ENCODE measurements at regions not wholly inside any gene's neighbourhood (a gene's known extent, or its start where the extent isn't known, plus 50 kb on each side); places are given as distances from the start of the nearest gene placed in this dataset.

DNA sequence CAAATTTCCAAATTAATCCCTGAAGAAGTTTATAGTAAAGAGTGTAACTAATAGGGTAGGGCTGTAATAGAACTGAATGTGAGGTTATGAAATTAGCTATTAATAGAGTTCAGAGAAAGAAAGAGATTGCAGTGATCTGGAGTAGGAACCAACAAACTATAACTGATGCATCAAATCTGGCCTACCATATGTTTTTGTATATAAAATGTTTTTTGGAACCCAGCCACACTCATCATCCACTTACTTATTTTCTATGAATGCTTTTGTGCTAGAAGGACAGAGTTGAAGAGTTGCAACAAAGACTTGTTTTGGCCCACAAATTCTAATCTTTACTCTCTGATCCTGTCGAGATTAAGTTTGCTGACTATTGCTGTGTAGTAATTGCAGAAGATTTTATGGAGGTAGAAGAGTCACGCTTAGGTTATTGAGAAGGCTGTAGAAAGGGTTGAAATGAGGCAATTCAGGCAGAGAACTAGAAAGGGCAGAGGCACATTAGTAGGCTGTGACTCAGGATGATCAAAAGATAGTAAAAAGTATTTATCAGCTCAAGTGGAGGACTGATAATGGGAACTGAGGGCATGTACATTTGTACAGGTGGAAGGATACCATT is 298.7 kb upstream of the EMCN start:
- Histone ChIP-seq H4K20me1 (no peaks in the 10 kb centered on the region), H3K36me3 (no peaks in the 10 kb centered on the region), H3K4me2 (no peak overlapping the region), H3K9me3 (no peaks in the 10 kb centered on the region), H3K27ac (no peak overlapping the region), H3K9ac (no peak overlapping the region), H3K4me1 (no peaks in the 10 kb centered on the region), H3K4me3 (no peak overlapping the region), H3K27me3 (no peaks in the 10 kb centered on the region)
- TF ChIP-seq Cebpa-rat (IDR thresholded peaks at IDR 0.05): no peak

DNA sequence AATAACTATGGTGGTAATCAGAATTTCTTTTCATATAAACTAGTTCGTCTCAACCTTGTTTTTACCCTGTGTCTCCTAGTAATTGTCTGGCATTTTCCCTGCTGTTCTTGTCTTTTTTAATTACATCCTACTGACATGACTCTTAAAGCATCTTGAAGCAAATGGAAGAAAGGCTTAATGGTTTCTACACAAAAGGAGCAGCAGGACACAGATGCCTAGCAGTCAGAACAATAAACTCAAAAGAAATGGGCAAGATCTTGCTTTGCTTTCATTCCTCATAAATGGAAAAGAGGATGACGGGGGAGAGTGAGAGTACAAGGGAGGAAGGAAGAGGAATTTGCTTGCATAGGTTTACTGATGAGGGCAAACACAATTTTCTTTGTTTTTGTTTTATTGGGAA is 293.2 kb upstream of the EMCN start:
- Histone ChIP-seq H3K4me2 (no peak overlapping the region), H3K36me3 (no peaks in the 10 kb centered on the region), H3K27ac (no peak overlapping the region), H4K20me1 (no peaks in the 10 kb centered on the region), H3K4me3 (no peak overlapping the region), H3K27me3 (no peaks in the 10 kb centered on the region), H3K9me3 (no peaks in the 10 kb centered on the region), H3K9ac (no peak overlapping the region), H3K4me1 (no peaks in the 10 kb centered on the region)
- no peak for TF ChIP-seq Cebpa-rat (IDR thresholded peaks at IDR 0.05)

DNA sequence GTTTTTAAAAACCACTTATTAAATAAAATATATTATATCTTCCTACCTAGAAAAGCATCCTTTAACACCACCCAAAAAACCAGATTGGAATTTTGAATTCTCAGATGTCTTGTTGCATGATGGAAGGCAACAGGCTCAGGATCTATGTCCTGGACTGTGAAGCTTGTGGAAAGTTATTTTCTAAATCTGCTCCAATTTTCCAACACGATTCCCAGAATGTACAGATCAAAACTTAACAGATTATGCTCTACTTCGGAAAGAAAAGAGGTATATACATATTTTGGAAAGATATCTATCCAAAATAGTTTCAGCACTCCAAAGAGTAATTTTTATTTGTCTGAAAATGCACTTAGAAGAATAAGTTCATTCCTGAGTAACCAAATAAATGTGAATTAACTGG is 291.7 kb upstream of the EMCN start:
- H3K36me3 ChIP-seq: no peaks in the 10 kb centered on the region
- H3K27ac ChIP-seq: no peak overlapping the region
- no peaks in the 10 kb centered on the region for H3K9me3 ChIP-seq
- H3K9ac ChIP-seq: no peak overlapping the region
- no peak overlapping the region for H3K4me2 ChIP-seq
- no peaks in the 10 kb centered on the region for H3K4me1 ChIP-seq
- no peak for TF ChIP-seq Cebpa-rat (IDR thresholded peaks at IDR 0.05)
- H3K4me3 ChIP-seq: no peak overlapping the region
- no peaks in the 10 kb centered on the region for H3K27me3 ChIP-seq
- no peaks in the 10 kb centered on the region for H4K20me1 ChIP-seq

DNA sequence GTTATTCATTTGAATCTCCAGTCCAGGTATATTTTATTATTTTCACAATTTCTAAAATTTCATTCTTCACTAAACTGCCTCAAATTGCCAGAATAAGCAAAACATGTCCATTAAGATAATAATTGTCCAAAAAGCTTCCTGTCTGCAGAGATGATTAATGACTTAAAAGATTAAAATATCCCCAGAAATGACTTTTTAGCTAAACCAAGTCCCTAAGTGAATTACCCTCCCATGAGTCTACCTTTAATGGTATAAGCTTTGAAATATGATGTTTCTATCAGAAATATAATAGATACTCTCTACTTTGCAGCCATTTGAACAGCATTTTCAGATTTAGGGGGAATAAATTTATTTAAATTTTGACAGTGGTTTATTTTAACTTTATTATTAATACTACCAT is 289.2 kb upstream of the EMCN start:
- Histone ChIP-seq H4K20me1 (no peaks in the 10 kb centered on the region), H3K4me2 (no peak overlapping the region), H3K9me3 (no peaks in the 10 kb centered on the region), H3K9ac (no peak overlapping the region), H3K27me3 (no peaks in the 10 kb centered on the region), H3K27ac (no peak overlapping the region), H3K36me3 (no peaks in the 10 kb centered on the region), H3K4me1 (no peaks in the 10 kb centered on the region), H3K4me3 (no peak overlapping the region)
- TF ChIP-seq Cebpa-rat (IDR thresholded peaks at IDR 0.05): no peak

DNA sequence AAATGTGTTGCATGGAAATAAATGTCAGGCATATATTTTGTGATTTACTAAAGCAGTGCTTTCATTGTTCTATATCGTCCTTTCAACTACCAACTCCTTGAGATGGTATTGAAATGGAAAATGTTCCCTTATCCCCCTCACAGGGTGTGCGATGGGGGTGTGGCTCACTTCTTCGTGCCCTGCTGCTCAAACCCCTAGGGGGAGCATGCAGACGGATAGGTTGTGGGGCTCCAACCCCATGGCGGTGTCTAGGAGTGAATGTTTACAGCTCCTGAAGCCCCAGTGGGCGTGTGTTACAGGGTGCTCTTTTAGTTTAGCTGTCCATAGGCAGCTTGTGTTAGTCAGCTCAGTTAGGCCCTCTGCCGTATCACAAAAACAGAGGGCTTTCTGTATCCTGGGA is 287.7 kb upstream of the EMCN start:
- no peak for TF ChIP-seq Cebpa-rat (IDR thresholded peaks at IDR 0.05)
- Histone ChIP-seq H3K4me2 (no peak overlapping the region), H4K20me1 (no peaks in the 10 kb centered on the region), H3K9ac (no peak overlapping the region), H3K9me3 (no peaks in the 10 kb centered on the region), H3K27me3 (no peaks in the 10 kb centered on the region), H3K4me1 (no peaks in the 10 kb centered on the region), H3K4me3 (no peak overlapping the region), H3K36me3 (no peaks in the 10 kb centered on the region), H3K27ac (no peak overlapping the region)

DNA sequence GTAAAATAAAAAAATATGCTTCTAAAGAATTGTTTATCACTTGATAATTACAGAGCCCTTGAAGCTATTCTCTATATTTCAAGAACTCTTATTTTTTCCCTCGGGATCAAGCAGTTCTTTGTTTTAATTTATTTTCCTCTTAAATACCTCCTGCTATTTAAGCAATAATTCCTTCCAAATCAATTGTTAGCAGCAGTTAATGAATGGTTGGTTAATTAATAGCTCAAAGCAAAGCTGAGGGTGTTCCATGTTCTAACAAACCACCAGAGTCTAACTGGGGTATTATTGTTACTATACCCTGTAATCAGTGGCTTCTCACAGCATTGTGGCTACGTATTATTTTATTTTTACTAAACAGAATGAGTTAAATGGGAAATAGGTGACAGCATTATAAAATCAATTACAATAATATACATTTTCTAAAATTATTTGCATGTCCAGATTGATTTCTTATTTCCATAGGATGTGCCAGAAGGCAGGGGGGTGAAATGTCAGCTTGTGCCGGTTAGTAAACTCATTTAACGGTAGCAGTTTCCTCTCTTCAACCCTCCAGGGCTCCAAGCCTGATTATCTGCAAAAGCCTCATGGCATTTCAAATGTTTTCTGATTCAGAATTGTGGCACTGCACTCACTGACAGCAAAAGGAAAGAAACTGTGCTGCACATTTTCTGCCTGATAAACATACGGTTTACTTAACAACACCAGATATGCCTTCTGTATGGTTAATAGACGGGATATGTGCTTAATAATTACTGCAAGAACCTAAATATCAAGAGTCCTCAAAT is 286.9 kb upstream of the EMCN start:
- H3K4me1 ChIP-seq: no peaks in the 10 kb centered on the region
- no peak overlapping the region for H3K9ac ChIP-seq
- no peak overlapping the region for H3K27ac ChIP-seq
- no peaks in the 10 kb centered on the region for H4K20me1 ChIP-seq
- no peak overlapping the region for H3K4me3 ChIP-seq
- no peaks in the 10 kb centered on the region for H3K27me3 ChIP-seq
- no peaks in the 10 kb centered on the region for H3K36me3 ChIP-seq
- no peak for TF ChIP-seq Cebpa-rat (IDR thresholded peaks at IDR 0.05)
- H3K9me3 ChIP-seq: no peaks in the 10 kb centered on the region
- H3K4me2 ChIP-seq: no peak overlapping the region

DNA sequence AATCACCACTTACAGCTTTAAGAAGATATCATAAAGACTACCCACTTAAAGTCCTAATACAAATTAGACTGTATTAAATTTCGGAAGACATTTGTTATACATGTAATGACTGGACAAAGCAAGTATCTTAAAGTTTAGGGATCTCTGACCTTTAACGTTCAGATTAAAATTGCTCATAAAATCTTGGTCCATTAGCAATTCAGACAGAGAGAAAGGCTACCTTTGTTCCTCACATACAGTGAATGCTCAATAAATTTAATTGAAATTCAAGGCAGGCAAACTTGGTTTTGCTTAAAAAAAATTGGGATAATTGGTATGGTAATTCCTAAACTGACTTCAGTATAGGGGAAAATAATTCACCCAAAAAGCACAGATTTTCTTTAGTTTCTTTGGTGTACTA is 285.9 kb upstream of the EMCN start:
- H3K9ac ChIP-seq: no peak overlapping the region
- no peak for TF ChIP-seq Cebpa-rat (IDR thresholded peaks at IDR 0.05)
- H3K4me1 ChIP-seq: no peaks in the 10 kb centered on the region
- H3K36me3 ChIP-seq: no peaks in the 10 kb centered on the region
- H3K4me3 ChIP-seq: no peak overlapping the region
- H3K9me3 ChIP-seq: no peaks in the 10 kb centered on the region
- no peak overlapping the region for H3K4me2 ChIP-seq
- H3K27ac ChIP-seq: no peak overlapping the region
- no peaks in the 10 kb centered on the region for H3K27me3 ChIP-seq
- H4K20me1 ChIP-seq: no peaks in the 10 kb centered on the region

DNA sequence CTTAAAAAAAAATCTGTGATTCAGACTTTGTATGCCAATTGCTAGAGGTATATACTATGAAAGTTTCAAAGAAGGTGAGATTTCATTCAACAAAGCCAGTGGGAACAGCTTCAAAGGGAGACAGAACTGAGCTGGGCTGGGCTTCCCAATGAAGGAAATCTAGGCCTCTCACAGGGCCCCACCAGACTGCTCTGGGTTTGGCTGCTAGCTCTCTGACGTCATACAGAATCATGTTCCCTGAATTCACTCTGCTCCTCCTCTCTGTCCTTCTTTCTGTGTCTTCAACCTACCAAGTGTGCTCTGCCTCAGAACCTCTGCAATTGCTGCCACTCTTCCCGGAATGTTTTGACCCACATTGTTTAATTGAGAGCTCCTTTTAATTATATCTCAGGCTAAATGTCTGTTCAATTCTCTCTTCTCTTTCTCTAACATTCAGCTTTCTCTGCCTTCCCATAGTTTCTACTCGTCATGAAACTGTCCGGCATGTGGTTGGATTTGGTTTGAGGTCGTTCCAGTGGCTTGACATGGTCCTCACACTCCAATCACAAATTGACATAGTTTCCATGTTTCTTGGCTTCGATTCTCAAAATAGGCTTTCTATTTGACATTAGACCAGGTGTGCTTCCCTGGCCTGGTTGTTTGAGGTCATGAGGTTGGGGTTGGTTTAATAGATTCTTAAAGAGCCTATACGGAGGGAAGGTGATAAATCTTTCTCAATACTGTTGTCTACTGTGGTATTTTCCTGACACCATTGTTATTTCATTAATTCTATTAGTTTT is 282.1 kb upstream of the EMCN start:
- H4K20me1 ChIP-seq: no peaks in the 10 kb centered on the region
- H3K4me2 ChIP-seq: no peak overlapping the region
- no peaks in the 10 kb centered on the region for H3K27me3 ChIP-seq
- no peaks in the 10 kb centered on the region for H3K36me3 ChIP-seq
- H3K4me3 ChIP-seq: no peak overlapping the region
- H3K27ac ChIP-seq: no peak overlapping the region
- no peak overlapping the region for H3K9ac ChIP-seq
- H3K4me1 ChIP-seq: no peaks in the 10 kb centered on the region
- H3K9me3 ChIP-seq: no peaks in the 10 kb centered on the region
- TF ChIP-seq Cebpa-rat (IDR thresholded peaks at IDR 0.05): no peak

DNA sequence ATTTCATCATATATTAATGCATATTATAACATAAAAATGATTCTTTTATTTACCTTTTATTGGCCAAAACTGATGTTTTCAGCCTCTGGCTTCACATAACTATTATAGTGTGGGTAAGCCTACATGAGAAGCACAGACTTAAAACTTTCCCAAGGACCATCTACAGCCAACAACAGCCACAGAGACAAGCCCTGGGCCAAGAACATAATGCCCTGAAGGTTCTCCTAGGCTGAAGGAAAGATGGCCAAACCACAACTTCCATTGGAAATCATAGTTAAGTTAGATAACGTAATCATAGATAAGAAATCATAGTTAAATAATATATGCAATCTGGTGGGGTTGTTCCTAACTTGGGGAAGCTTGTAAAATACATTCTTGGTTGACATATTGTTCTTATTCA is 280.0 kb upstream of the EMCN start:
- Histone ChIP-seq H3K4me3 (no peak overlapping the region), H3K9ac (no peak overlapping the region), H3K4me2 (no peak overlapping the region), H3K36me3 (no peaks in the 10 kb centered on the region), H3K27me3 (no peaks in the 10 kb centered on the region), H3K9me3 (no peaks in the 10 kb centered on the region), H3K4me1 (no peaks in the 10 kb centered on the region), H3K27ac (no peak overlapping the region), H4K20me1 (no peaks in the 10 kb centered on the region)
- no peak for TF ChIP-seq Cebpa-rat (IDR thresholded peaks at IDR 0.05)

DNA sequence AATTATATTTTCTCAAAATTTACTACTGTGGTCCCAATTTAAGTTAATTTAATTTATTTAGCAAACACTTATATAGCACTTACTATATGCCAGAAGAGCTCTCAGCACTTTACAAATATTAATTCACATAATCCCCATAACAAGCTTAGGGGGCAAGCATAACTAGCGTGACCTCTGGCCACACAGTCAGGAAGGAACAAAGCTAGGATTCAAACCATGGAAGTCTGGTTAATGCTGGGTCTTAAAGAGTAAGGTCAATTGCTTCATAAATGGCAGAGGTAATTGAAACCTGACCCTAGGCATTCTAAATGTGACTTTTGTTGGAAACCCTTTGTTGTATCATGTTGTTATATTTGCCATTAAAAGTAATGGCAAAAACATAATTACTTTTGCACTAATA is 279.5 kb upstream of the EMCN start:
- no peaks in the 10 kb centered on the region for H4K20me1 ChIP-seq
- no peaks in the 10 kb centered on the region for H3K4me1 ChIP-seq
- no peak overlapping the region for H3K4me3 ChIP-seq
- H3K27me3 ChIP-seq: no peaks in the 10 kb centered on the region
- H3K27ac ChIP-seq: no peak overlapping the region
- H3K9ac ChIP-seq: no peak overlapping the region
- no peaks in the 10 kb centered on the region for H3K36me3 ChIP-seq
- TF ChIP-seq Cebpa-rat (IDR thresholded peaks at IDR 0.05): no peak
- no peaks in the 10 kb centered on the region for H3K9me3 ChIP-seq
- H3K4me2 ChIP-seq: no peak overlapping the region

Measured in BLaER1 (cell line).